IMR-90 (cell line): ENCODE measurements at regions not wholly inside any gene's neighbourhood (a gene's known extent, or its start where the extent isn't known, plus 50 kb on each side); places are given as distances from the start of the nearest gene placed in this dataset.

Experiments
- ATAC-seq: fragments of 200-7000 bp; cut with Tn5 transposase; 2 replicates; pipeline ENCODE4 v1.9.1; 2020; ENCODE audit warnings: low read depth, mild to moderate bottlenecking, moderate library complexity
- BruUV-seq: library from RNA; stranded (reverse); fragments of 400-500 nt; replicated peaks from 2 replicates; lab custom pipeline; 2021; lab: Mats Ljungman, UMichigan
- CTCF ChIA-PET: fragments of 300-600 bp; formaldehyde crosslinking; extraction: SDS; loops from one replicate; lab custom pipeline; 2021; ENCODE audit warnings: antibody characterized with exemption; lab: Yijun Ruan, JAX
- POLR2A ChIA-PET: fragments of 300-600 bp; sonication (Branson Sonifier 250); formaldehyde crosslinking; loops from one replicate; lab custom pipeline; 2022; ENCODE audit warnings: antibody characterized with exemption; ENCODE audit not compliant: unreplicated experiment; lab: Charles Lee
- DNase-seq: peaks from one replicate; pipeline ENCODE4 v3.0.0; 2013
- H2AFZ ChIP-seq: replicated peaks from 2 replicates; pipeline ENCODE3; 2013; ENCODE audit warnings: low read length, mild to moderate bottlenecking; ENCODE audit not compliant: poor library complexity
- H2AK5ac ChIP-seq: 2 replicates; pipeline ENCODE4 v1.6.1; 2013; ENCODE audit warnings: low read depth, low read length, inconsistent platforms
- H2AK9ac ChIP-seq: replicated peaks from 2 replicates; pipeline ENCODE3; 2013; ENCODE audit warnings: mild to moderate bottlenecking, low read depth, low read length, moderate library complexity; ENCODE audit not compliant: poor library complexity
- H2BK120ac ChIP-seq: 2 replicates; pipeline ENCODE4 v1.6.1; 2013; ENCODE audit warnings: low read depth, low read length, inconsistent platforms
- H2BK15ac ChIP-seq: 3 replicates; pipeline ENCODE4 v1.6.1; 2013; ENCODE audit warnings: low read depth, low read length, inconsistent platforms
- H2BK20ac ChIP-seq: 2 replicates; pipeline ENCODE4 v1.6.1; 2013; ENCODE audit warnings: low read depth, mild to moderate bottlenecking, inconsistent platforms, low read length, moderate library complexity
- H2BK5ac ChIP-seq: 2 replicates; pipeline ENCODE4 v1.6.1; 2013; ENCODE audit warnings: mild to moderate bottlenecking, low read depth, low read length, inconsistent platforms; ENCODE audit not compliant: poor library complexity, severe bottlenecking
- H3K14ac ChIP-seq: replicated peaks from 2 replicates; pipeline ENCODE4 v1.6.1; 2013; ENCODE audit warnings: low read depth, low read length, inconsistent platforms
- H3K18ac ChIP-seq: 2 replicates; pipeline ENCODE4 v1.6.1; 2013; ENCODE audit warnings: low read depth, low read length, control low read depth
- H3K23ac ChIP-seq: 2 replicates; pipeline ENCODE4 v1.6.1; 2013; ENCODE audit warnings: low read depth, low read length, inconsistent platforms
- H3K27ac ChIP-seq: 2 replicates; pipeline ENCODE4 v1.5.1; 2013; ENCODE audit warnings: mild to moderate bottlenecking, control low read depth, low read length; ENCODE audit not compliant: insufficient read depth
- H3K27me3 ChIP-seq: 2 replicates; pipeline ENCODE4 v1.6.1; 2013; ENCODE audit warnings: low read length; ENCODE audit not compliant: control insufficient read depth, insufficient read depth
- H3K36me3 ChIP-seq: 2 replicates; pipeline ENCODE4 v1.6.1; 2013; ENCODE audit warnings: low read length, mixed read lengths; ENCODE audit not compliant: control insufficient read depth, insufficient read depth
- H3K4ac ChIP-seq: 2 replicates; pipeline ENCODE4 v1.6.1; 2013; ENCODE audit warnings: low read depth, low read length, inconsistent platforms
- H3K4me1 ChIP-seq: 2 replicates; pipeline ENCODE4 v1.6.1; 2013; ENCODE audit warnings: low read length, mixed read lengths; ENCODE audit not compliant: control insufficient read depth, insufficient read depth
- H3K4me2 ChIP-seq: 2 replicates; pipeline ENCODE4 v1.6.1; 2013; ENCODE audit warnings: low read depth, mild to moderate bottlenecking, control low read depth, low read length, moderate library complexity
- H3K4me3 ChIP-seq: 2 replicates; pipeline ENCODE4 v1.5.1; 2013; ENCODE audit warnings: low read depth, mild to moderate bottlenecking, control low read depth, low read length, moderate library complexity; ENCODE audit not compliant: insufficient read depth
- H3K56ac ChIP-seq: 2 replicates; pipeline ENCODE4 v1.6.1; 2013; ENCODE audit warnings: low read length, inconsistent platforms; ENCODE audit not compliant: insufficient read depth; ENCODE audit errors: extremely low read depth
- H3K79me1 ChIP-seq, 2 experiments: 2 replicates each; pipeline ENCODE4 v1.6.1; 2013; ENCODE audit warnings: low read length in 2 of 2, inconsistent platforms in 1 of 2, low read depth in 1 of 2
- H3K9ac ChIP-seq: 2 replicates; pipeline ENCODE4 v1.6.1; 2013; ENCODE audit warnings: low read depth, low read length, control low read depth
- H3K9me1 ChIP-seq: 2 replicates; pipeline ENCODE4 v1.6.1; 2013; ENCODE audit warnings: low read length, inconsistent platforms; ENCODE audit not compliant: insufficient read depth
- H3K9me3 ChIP-seq: 2 replicates; pipeline ENCODE4 v1.6.1; 2013; ENCODE audit warnings: low read length; ENCODE audit not compliant: control insufficient read depth, insufficient read depth
- H4K20me1 ChIP-seq: 2 replicates; pipeline ENCODE4 v1.6.1; 2013; ENCODE audit warnings: low read length, inconsistent platforms; ENCODE audit not compliant: insufficient read depth
- H4K5ac ChIP-seq: 2 replicates; pipeline ENCODE4 v1.6.1; 2013; ENCODE audit warnings: mild to moderate bottlenecking, low read depth, low read length, control low read depth
- H4K8ac ChIP-seq, 2 experiments: 2 replicates each; pipeline ENCODE4 v1.6.1; 2013; ENCODE audit warnings: low read depth in 2 of 2, low read length in 2 of 2, control low read depth in 1 of 2, inconsistent platforms in 1 of 2
- H4K91ac ChIP-seq: 2 replicates; pipeline ENCODE4 v1.6.1; 2013; ENCODE audit warnings: low read depth, low read length, inconsistent platforms; ENCODE audit not compliant: insufficient read depth
- CEBPB ChIP-seq: IDR thresholded peaks from 2 replicates; pipeline ENCODE4 v1.6.1; 2012; ENCODE audit warnings: low read depth, low read length, improper control_type of control experiment
- MAZ ChIP-seq: IDR thresholded peaks from 2 replicates; pipeline ENCODE4 v1.6.1; 2012; ENCODE audit warnings: low read depth, mild to moderate bottlenecking, low read length, improper control_type of control experiment, moderate library complexity, borderline replicate concordance
- MXI1 ChIP-seq: IDR thresholded peaks from 2 replicates; pipeline ENCODE4 v1.6.1; 2012; ENCODE audit warnings: low read depth, mild to moderate bottlenecking, low read length, moderate library complexity, borderline replicate concordance
- SMC3 ChIP-seq: fragments of 150-350 bp; IDR thresholded peaks from 2 replicates; pipeline ENCODE4 v1.6.1; 2016; ENCODE audit warnings: low read depth, mild to moderate bottlenecking, antibody characterized with exemption, low read length, moderate library complexity
- WGBS, 2 experiments: methylation state at CpG; one replicate each; pipeline versions ENCODE4 v1.1.5 to v1.1.7; 2013; ENCODE audit warnings: missing lambda C conversion rate in 2 of 2; ENCODE audit not compliant: insufficient read length in 1 of 2; ENCODE audit errors: extremely low coverage in 2 of 2; 5-methylcytosine and 5-hydroxymethylcytosine counted together
- dilution Hi-C: fragments of 300-500 bp; cut with HindIII; formaldehyde crosslinking; loops from one replicate; pipeline ENCODE4 v1.14.3; 2018; ENCODE audit warnings: low sequenced_read_pairs; ENCODE audit not compliant: unreplicated experiment
- in situ Hi-C: fragments of 300-500 bp; cut with MboI; formaldehyde crosslinking; loops from 3 replicates; pipeline ENCODE4 v1.14.3; 2019; ENCODE audit warnings: low sequenced_read_pairs, inconsistent platforms, mixed read lengths
- intact Hi-C: fragments of 100-400 bp; cut with micrococcal nuclease; formaldehyde crosslinking; loops from 2 replicates; pipeline ENCODE4 v1.10.0; 2022
- TF ChIP-seq, protein P1 (sequence below): conservative IDR thresholded peaks from 2 replicates; pipeline ENCODE4 v1.5.1; 2012; ENCODE audit warnings: mild to moderate bottlenecking, low read depth, low read length, improper control_type of control experiment

GRCh38 chr1:228987736-228988506 lies 252.6 kb downstream of the RHOU start:
- WGBS, 2 experiments = no CpG with 5 or more reads among the region's 14 CpGs
- no peak overlapping the region for H4K91ac ChIP-seq
- H3K36me3 ChIP-seq = no peaks in the 10 kb centered on the region
- no peak overlapping the region for H3K23ac ChIP-seq
- ChIA-PET CTCF (no interaction called here), POLR2A (no interaction called here)
- no peak overlapping the region for H2AK9ac ChIP-seq
- H3K56ac ChIP-seq = no peak overlapping the region
- no peak overlapping the region for H3K18ac ChIP-seq
- H2AK5ac ChIP-seq = no peak overlapping the region
- H3K27me3 ChIP-seq = peaks cover 6% of the 10 kb centered on the region
- no peak overlapping the region for H3K4me2 ChIP-seq
- intact Hi-C loops = no loop called here
- H4K5ac ChIP-seq = no peak overlapping the region
- no TSS peak for BruUV-seq
- TF ChIP-seq CEBPB (no peak), SMC3 (no peak), MXI1 (no peak), MAZ (no peak)
- TF ChIP-seq, protein P1, sequence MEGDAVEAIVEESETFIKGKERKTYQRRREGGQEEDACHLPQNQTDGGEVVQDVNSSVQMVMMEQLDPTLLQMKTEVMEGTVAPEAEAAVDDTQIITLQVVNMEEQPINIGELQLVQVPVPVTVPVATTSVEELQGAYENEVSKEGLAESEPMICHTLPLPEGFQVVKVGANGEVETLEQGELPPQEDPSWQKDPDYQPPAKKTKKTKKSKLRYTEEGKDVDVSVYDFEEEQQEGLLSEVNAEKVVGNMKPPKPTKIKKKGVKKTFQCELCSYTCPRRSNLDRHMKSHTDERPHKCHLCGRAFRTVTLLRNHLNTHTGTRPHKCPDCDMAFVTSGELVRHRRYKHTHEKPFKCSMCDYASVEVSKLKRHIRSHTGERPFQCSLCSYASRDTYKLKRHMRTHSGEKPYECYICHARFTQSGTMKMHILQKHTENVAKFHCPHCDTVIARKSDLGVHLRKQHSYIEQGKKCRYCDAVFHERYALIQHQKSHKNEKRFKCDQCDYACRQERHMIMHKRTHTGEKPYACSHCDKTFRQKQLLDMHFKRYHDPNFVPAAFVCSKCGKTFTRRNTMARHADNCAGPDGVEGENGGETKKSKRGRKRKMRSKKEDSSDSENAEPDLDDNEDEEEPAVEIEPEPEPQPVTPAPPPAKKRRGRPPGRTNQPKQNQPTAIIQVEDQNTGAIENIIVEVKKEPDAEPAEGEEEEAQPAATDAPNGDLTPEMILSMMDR = no peak
- dilution Hi-C loops = no loop called here
- in situ Hi-C loops = no loop called here
- DNase-seq (no peak), ATAC-seq (no peak)
- no peak overlapping the region for H2BK120ac ChIP-seq
- H4K20me1 ChIP-seq = no peaks in the 10 kb centered on the region
- no peak overlapping the region for H3K9ac ChIP-seq
- peaks cover 1% of the 10 kb centered on the region; the same call in 1 of the 2 replicates for H3K4me1 ChIP-seq
- no peak overlapping the region for H2BK15ac ChIP-seq
- H4K8ac ChIP-seq = no peak overlapping the region
- no peak overlapping the region for H2AFZ ChIP-seq
- no peak overlapping the region for H3K27ac ChIP-seq
- H3K9me3 ChIP-seq = no peaks in the 10 kb centered on the region
- H2BK20ac ChIP-seq = no peak overlapping the region
- no peaks in the 10 kb centered on the region for H3K79me1 ChIP-seq
- no peak overlapping the region for H3K4ac ChIP-seq
- H3K9me1 ChIP-seq = no peaks in the 10 kb centered on the region
- no peak overlapping the region for H2BK5ac ChIP-seq
- no peak overlapping the region for H3K4me3 ChIP-seq
- no peak overlapping the region for H3K14ac ChIP-seq
